Transverse colon (tissue), 4 donors: ENCODE measurements at regions not wholly inside any gene's neighbourhood (a gene's known extent, or its start where the extent isn't known, plus 50 kb on each side); places are given as distances from the start of the nearest gene placed in this dataset.

ENCODE experiments used
- DNase-seq: peaks from one replicate; pipeline ENCODE4 v3.0.0-alpha.2; 2019
- H3K27ac ChIP-seq, 4 donors: fragments of 200-600 bp; sonication (generic); 2 replicates each; pipeline ENCODE4 v1.5.1; 2016 to 2018; ENCODE audit warnings: inconsistent platforms in 4 of 4
- H3K27me3 ChIP-seq: fragments of 200-600 bp; sonication (generic); 2 replicates; pipeline ENCODE4 v1.5.1; 2017; ENCODE audit warnings: inconsistent platforms
- H3K36me3 ChIP-seq, 4 donors: fragments of 200-600 bp; sonication (generic); 2 replicates each; pipeline ENCODE4 v1.5.1; 2017 to 2019; ENCODE audit warnings: inconsistent platforms in 4 of 4
- H3K4me1 ChIP-seq, 4 donors: fragments of 200-600 bp; sonication (generic); 2 replicates each; pipeline ENCODE4 v1.5.1; 2017 to 2020; ENCODE audit warnings: inconsistent platforms in 4 of 4
- H3K4me3 ChIP-seq, 4 donors: fragments of 200-600 bp; sonication (generic); 1 replicate in 1 of 4; 2 replicates in 3 of 4; pipeline versions ENCODE4 v1.5.1 to v1.6.1; 2017 to 2019; ENCODE audit warnings: inconsistent platforms in 4 of 4
- H3K9me3 ChIP-seq, 2 donors: fragments of 200-600 bp; sonication (generic); 2 replicates each; pipeline ENCODE4 v1.5.1; 2017 to 2019; ENCODE audit warnings: inconsistent platforms in 2 of 2
- CTCF ChIP-seq, 5 experiments: fragments of 200-600 bp in 3 of 5; fragments of 450-650 bp in 2 of 5; sonication (generic) in 3 of 5; IDR thresholded peaks; 1 replicate in 2 of 5; 2 replicates in 3 of 5; pipeline ENCODE4 v1.5.1; 2016 to 2017; ENCODE audit warnings: antibody characterized with exemption in 5 of 5, inconsistent platforms in 3 of 5, mild to moderate bottlenecking in 2 of 5, moderate library complexity in 1 of 5
- EP300 ChIP-seq: sonication (generic); formaldehyde crosslinking; IDR thresholded peaks from one replicate; pipeline ENCODE4 v1.6.1; 2017; ENCODE audit warnings: antibody characterized with exemption, low read depth
- POLR2A ChIP-seq: fragments of 450-650 bp; IDR thresholded peaks from one replicate; pipeline ENCODE4 v1.6.1; 2016; ENCODE audit warnings: antibody characterized with exemption, mild to moderate bottlenecking, moderate library complexity
- POLR2AphosphoS5 ChIP-seq, 3 donors: sonication (generic); formaldehyde crosslinking; IDR thresholded peaks; one replicate each; pipeline ENCODE4 v1.6.1; 2016; ENCODE audit warnings: antibody characterized with exemption in 3 of 3
- WGBS, 2 donors: methylation state at CpG; one replicate each; pipeline ENCODE4 v1.1.5; 2018; ENCODE audit warnings: low coverage in 1 of 2; 5-methylcytosine and 5-hydroxymethylcytosine counted together
- in situ Hi-C, 4 donors: fragments of 200-750 bp; cut with MboI; loops; one replicate each; pipeline versions ENCODE4 v1.15.0 to v1.15.1; 2017; ENCODE audit warnings: low sequenced_read_pairs in 3 of 4, low pct_ligation_motif_present in 1 of 4, low pct_unique_long_range_greater_than_20kb in 1 of 4
- intact Hi-C: fragments of 100-400 bp; cut with DNase I; formaldehyde crosslinking; loops from one replicate; pipeline ENCODE4 v1.15.1; 2023; ENCODE audit warnings: low total_unique reads

- in situ Hi-C loops (no loop called here), intact Hi-C loops (no loop called here)
- TF ChIP-seq POLR2AphosphoS5 (IDR thresholded peaks at IDR 0.05) (no peak), EP300 (no peak), POLR2A (no peak), CTCF (IDR thresholded peaks at IDR 0.05) (no peak)
- no peaks in the 10 kb centered on the region for H3K27me3 ChIP-seq
- no peaks in the 10 kb centered on the region for H3K4me1 ChIP-seq
- H3K4me3 ChIP-seq: no peak overlapping the region
- DNase-seq: no peak
- 46 to 86% methylated on average over 2 to 4 of the region's 4 CpGs for WGBS, 2 donors
- no peaks in the 10 kb centered on the region for H3K9me3 ChIP-seq
- no peaks in the 10 kb centered on the region for H3K36me3 ChIP-seq
- no peak overlapping the region for H3K27ac ChIP-seq
These were observed 79.3 kb upstream of the GALNT18 start for GRCh38 chr11:11701070-11701469.

- WGBS, 2 donors: 45 to 68% methylated on average over 1 of the region's 1 CpG
- intact Hi-C loops: loop anchor here (5.0 kb wide), 1 partner anchor 1175 kb away; no protein-coding TSS in a partner anchor
- Histone ChIP-seq H3K4me1 (no peaks in the 10 kb centered on the region), H3K27me3 (no peaks in the 10 kb centered on the region), H3K9me3 (no peaks in the 10 kb centered on the region), H3K36me3 (no peaks in the 10 kb centered on the region), H3K4me3 (no peak overlapping the region), H3K27ac (no peak overlapping the region)
- DNase-seq: no peak
- in situ Hi-C loops: no loop called here
- TF ChIP-seq POLR2A (no peak), CTCF (IDR thresholded peaks at IDR 0.05) (no peak), POLR2AphosphoS5 (IDR thresholded peaks at IDR 0.05) (no peak), EP300 (no peak)
These were observed 76.0 kb upstream of the GALNT18 start for GRCh38 chr11:11697796-11698195.

GRCh38 chr11:11691296-11692151, 69.7 kb upstream of the GALNT18 start:
- in situ Hi-C loops: no loop called here
- intact Hi-C loops: no loop called here
- Histone ChIP-seq H3K27me3 (no peaks in the 10 kb centered on the region), H3K4me3 (no peak overlapping the region), H3K4me1 (no peaks in the 10 kb centered on the region), H3K9me3 (no peaks in the 10 kb centered on the region), H3K36me3 (no peaks in the 10 kb centered on the region), H3K27ac (no peak overlapping the region)
- TF ChIP-seq CTCF (IDR thresholded peaks at IDR 0.05): no peak
- no peak for TF ChIP-seq EP300
- TF ChIP-seq POLR2AphosphoS5 (IDR thresholded peaks at IDR 0.05): no peak
- TF ChIP-seq POLR2A: no peak
- WGBS, 2 donors: 73 to 94% methylated on average over 1 to 13 of the region's 13 CpGs
- no peak for DNase-seq

GRCh38 chr11:11681536-11681935, 59.7 kb upstream of the GALNT18 start:
- Histone ChIP-seq H3K4me1 (no peaks in the 10 kb centered on the region), H3K4me3 (no peak overlapping the region), H3K36me3 (no peaks in the 10 kb centered on the region), H3K9me3 (peaks cover 0 to 2% of the 10 kb centered on the region in 2 donors), H3K27ac (no peak overlapping the region), H3K27me3 (no peaks in the 10 kb centered on the region)
- in situ Hi-C loops: no loop called here
- DNase-seq: no peak
- no peak for TF ChIP-seq POLR2A
- TF ChIP-seq CTCF (IDR thresholded peaks at IDR 0.05): no peak
- no peak for TF ChIP-seq EP300
- TF ChIP-seq POLR2AphosphoS5 (IDR thresholded peaks at IDR 0.05): no peak
- intact Hi-C loops: no loop called here
